ENCODE measurements at regions not wholly inside any gene's neighbourhood (a gene's known extent, or its start where the extent isn't known, plus 50 kb on each side); places are given as distances from the start of the nearest gene placed in this dataset.

- no peaks in the 10 kb centered on the region for H3K36me3 ChIP-seq (ENCODE audit: control insufficient read depth, insufficient read depth, low read length)
- Mint-ChIP-seq H3K4me3 (ENCODE audit: unreplicated experiment) (no peak overlapping the region), H3K27ac (ENCODE audit: unreplicated experiment) (no peak overlapping the region), H3K9me3 (ENCODE audit: unreplicated experiment) (no peaks in the 10 kb centered on the region), H3K36me3 (ENCODE audit: insufficient read depth, unreplicated experiment) (no peaks in the 10 kb centered on the region), H3K27me3 (ENCODE audit: insufficient read depth, unreplicated experiment) (peaks cover 2% of the 10 kb centered on the region), H3K4me1 (ENCODE audit: low read depth, unreplicated experiment) (no peaks in the 10 kb centered on the region)
- DNase-seq: no peak
- no peak overlapping the region for H3K4me3 ChIP-seq (ENCODE audit: low read depth, low read length)
- no peaks in the 10 kb centered on the region for H3K27me3 ChIP-seq (replicated peaks; ENCODE audit: control insufficient read depth, insufficient read depth, low read length)
- ChIA-PET POLR2A (no interaction called here), CTCF (no interaction called here)
- no peak for TF ChIP-seq CTCF (IDR thresholded peaks at IDR 0.05; ENCODE audit: insufficient read depth in 1 of 2, low read depth in 1 of 2, low read length in 1 of 2, severe bottlenecking in 1 of 2, unreplicated experiment in 1 of 2)
- intact Hi-C loops (cut with micrococcal nuclease; ENCODE audit: unreplicated experiment): no loop called here
- no peaks in the 10 kb centered on the region for H3K4me1 ChIP-seq
- H3K9me3 ChIP-seq: no peaks in the 10 kb centered on the region
- BruUV-seq (replicated peaks): no TSS peak
These were observed 333.6 kb upstream of the CCNH start for GRCh38 chr5:87746341-87746740.

- no peaks in the 10 kb centered on the region for H3K4me1 ChIP-seq
- Mint-ChIP-seq H3K36me3 (ENCODE audit: insufficient read depth, unreplicated experiment) (no peaks in the 10 kb centered on the region), H3K4me3 (ENCODE audit: unreplicated experiment) (no peak overlapping the region), H3K27me3 (ENCODE audit: insufficient read depth, unreplicated experiment) (peaks cover 2% of the 10 kb centered on the region), H3K27ac (ENCODE audit: unreplicated experiment) (no peak overlapping the region), H3K4me1 (ENCODE audit: low read depth, unreplicated experiment) (no peaks in the 10 kb centered on the region), H3K9me3 (ENCODE audit: unreplicated experiment) (no peaks in the 10 kb centered on the region)
- intact Hi-C loops (cut with micrococcal nuclease; ENCODE audit: unreplicated experiment): no loop called here
- no TSS peak for BruUV-seq (replicated peaks)
- no peaks in the 10 kb centered on the region for H3K36me3 ChIP-seq (ENCODE audit: control insufficient read depth, insufficient read depth, low read length)
- ChIA-PET CTCF (no interaction called here), POLR2A (no interaction called here)
- TF ChIP-seq CTCF (IDR thresholded peaks at IDR 0.05; ENCODE audit: insufficient read depth in 1 of 2, low read depth in 1 of 2, low read length in 1 of 2, severe bottlenecking in 1 of 2, unreplicated experiment in 1 of 2): no peak
- no peak for DNase-seq
- H3K9me3 ChIP-seq: no peaks in the 10 kb centered on the region
- no peaks in the 10 kb centered on the region for H3K27me3 ChIP-seq (replicated peaks; ENCODE audit: control insufficient read depth, insufficient read depth, low read length)
- H3K4me3 ChIP-seq (ENCODE audit: low read depth, low read length): no peak overlapping the region
These were observed 329.2 kb upstream of the CCNH start for GRCh38 chr5:87741881-87742280.

GRCh38 chr5:87735923-87736322 is 323.2 kb upstream of the CCNH start:
- no peaks in the 10 kb centered on the region for H3K36me3 ChIP-seq (ENCODE audit: control insufficient read depth, insufficient read depth, low read length)
- Mint-ChIP-seq H3K4me1 (ENCODE audit: low read depth, unreplicated experiment) (no peaks in the 10 kb centered on the region), H3K4me3 (ENCODE audit: unreplicated experiment) (no peak overlapping the region), H3K27me3 (ENCODE audit: insufficient read depth, unreplicated experiment) (no peaks in the 10 kb centered on the region), H3K9me3 (ENCODE audit: unreplicated experiment) (no peaks in the 10 kb centered on the region), H3K27ac (ENCODE audit: unreplicated experiment) (no peak overlapping the region), H3K36me3 (ENCODE audit: insufficient read depth, unreplicated experiment) (no peaks in the 10 kb centered on the region)
- ChIA-PET POLR2A (no interaction called here), CTCF (no interaction called here)
- no peaks in the 10 kb centered on the region for H3K9me3 ChIP-seq
- intact Hi-C loops (cut with micrococcal nuclease; ENCODE audit: unreplicated experiment): no loop called here
- no peaks in the 10 kb centered on the region for H3K27me3 ChIP-seq (replicated peaks; ENCODE audit: control insufficient read depth, insufficient read depth, low read length)
- no peak for DNase-seq
- TF ChIP-seq CTCF (IDR thresholded peaks at IDR 0.05; ENCODE audit: insufficient read depth in 1 of 2, low read depth in 1 of 2, low read length in 1 of 2, severe bottlenecking in 1 of 2, unreplicated experiment in 1 of 2): no peak
- no peaks in the 10 kb centered on the region for H3K4me1 ChIP-seq
- no peak overlapping the region for H3K4me3 ChIP-seq (ENCODE audit: low read depth, low read length)
- BruUV-seq (replicated peaks): no TSS peak
